ENCODE measurements at regions not wholly inside any gene's neighbourhood (a gene's known extent, or its start where the extent isn't known, plus 50 kb on each side); places are given as distances from the start of the nearest gene placed in this dataset.

GRCh38 chr3:105948101-105948500 lies 79.3 kb upstream of the CBLB start:
- no peaks in the 10 kb centered on the region for H3K4me1 ChIP-seq (ENCODE audit: insufficient read depth, low read length, poor library complexity, severe bottlenecking)
- H3K36me3 ChIP-seq (ENCODE audit: insufficient read depth, low read length) = no peaks in the 10 kb centered on the region
- H3K9me2 ChIP-seq (replicated peaks; ENCODE audit: low read depth, low read length) = no peaks in the 10 kb centered on the region
- no peaks in the 10 kb centered on the region for H4K20me1 ChIP-seq (ENCODE audit: insufficient read depth, low read length, poor library complexity, severe bottlenecking)
- no peak overlapping the region for H3K9ac ChIP-seq (ENCODE audit: low read depth, low read length, poor library complexity, severe bottlenecking)
- TF ChIP-seq EZH2phosphoT487 (IDR thresholded peaks at IDR 0.05; ENCODE audit: borderline replicate concordance) = no peak
- TF ChIP-seq CTCF (conservative IDR thresholded peaks at IDR 0.05; ENCODE audit: low read length) = no peak
- no peaks in the 10 kb centered on the region for H3F3A ChIP-seq (ENCODE audit: low read depth)
- no peak overlapping the region for H3K4me3 ChIP-seq (ENCODE audit: low read length, poor library complexity, severe bottlenecking)
- no peaks in the 10 kb centered on the region for H3K79me2 ChIP-seq (ENCODE audit: insufficient read depth, low read length)
- no peaks in the 10 kb centered on the region for H3K9me3 ChIP-seq (ENCODE audit: insufficient read depth, low read depth, low read length)
- H3K27me3 ChIP-seq (ENCODE audit: insufficient read depth, low read length, poor library complexity, severe bottlenecking) = no peaks in the 10 kb centered on the region
- no peak overlapping the region for H3K4me2 ChIP-seq (ENCODE audit: low read depth, low read length, poor library complexity, severe bottlenecking)
- no peak overlapping the region for H2AFZ ChIP-seq (ENCODE audit: low read length)

GRCh38 chr3:105950881-105951600 lies 82.2 kb upstream of the CBLB start:
- H3K9ac ChIP-seq (ENCODE audit: low read depth, low read length, poor library complexity, severe bottlenecking) = no peak overlapping the region
- no peaks in the 10 kb centered on the region for H3K4me1 ChIP-seq (ENCODE audit: insufficient read depth, low read length, poor library complexity, severe bottlenecking)
- no peaks in the 10 kb centered on the region for H3K9me3 ChIP-seq (ENCODE audit: insufficient read depth, low read depth, low read length)
- no peaks in the 10 kb centered on the region for H3K9me2 ChIP-seq (replicated peaks; ENCODE audit: low read depth, low read length)
- no peaks in the 10 kb centered on the region for H4K20me1 ChIP-seq (ENCODE audit: insufficient read depth, low read length, poor library complexity, severe bottlenecking)
- H2AFZ ChIP-seq (ENCODE audit: low read length) = no peak overlapping the region
- no peaks in the 10 kb centered on the region for H3K79me2 ChIP-seq (ENCODE audit: insufficient read depth, low read length)
- no peak overlapping the region for H3K4me3 ChIP-seq (ENCODE audit: low read length, poor library complexity, severe bottlenecking)
- no peaks in the 10 kb centered on the region for H3K27me3 ChIP-seq (ENCODE audit: insufficient read depth, low read length, poor library complexity, severe bottlenecking)
- no peaks in the 10 kb centered on the region for H3K36me3 ChIP-seq (ENCODE audit: insufficient read depth, low read length)
- no peak overlapping the region for H3K4me2 ChIP-seq (ENCODE audit: low read depth, low read length, poor library complexity, severe bottlenecking)
- TF ChIP-seq EZH2phosphoT487 (IDR thresholded peaks at IDR 0.05; ENCODE audit: borderline replicate concordance) = no peak
- no peak for TF ChIP-seq CTCF (conservative IDR thresholded peaks at IDR 0.05; ENCODE audit: low read length)
- no peaks in the 10 kb centered on the region for H3F3A ChIP-seq (ENCODE audit: low read depth)

- Histone ChIP-seq H3K27me3 (ENCODE audit: insufficient read depth, low read length, poor library complexity, severe bottlenecking) (no peaks in the 10 kb centered on the region), H3K4me2 (ENCODE audit: low read depth, low read length, poor library complexity, severe bottlenecking) (no peak overlapping the region), H3K9me3 (ENCODE audit: insufficient read depth, low read depth, low read length) (no peaks in the 10 kb centered on the region), H3K9me2 (replicated peaks; ENCODE audit: low read depth, low read length) (no peaks in the 10 kb centered on the region), H3K36me3 (ENCODE audit: insufficient read depth, low read length) (no peaks in the 10 kb centered on the region), H3K79me2 (ENCODE audit: insufficient read depth, low read length) (no peaks in the 10 kb centered on the region), H3F3A (ENCODE audit: low read depth) (no peaks in the 10 kb centered on the region), H2AFZ (ENCODE audit: low read length) (no peak overlapping the region), H3K9ac (ENCODE audit: low read depth, low read length, poor library complexity, severe bottlenecking) (no peak overlapping the region), H4K20me1 (ENCODE audit: insufficient read depth, low read length, poor library complexity, severe bottlenecking) (no peaks in the 10 kb centered on the region), H3K4me1 (ENCODE audit: insufficient read depth, low read length, poor library complexity, severe bottlenecking) (no peaks in the 10 kb centered on the region), H3K4me3 (ENCODE audit: low read length, poor library complexity, severe bottlenecking) (no peak overlapping the region)
- TF ChIP-seq CTCF (conservative IDR thresholded peaks at IDR 0.05; ENCODE audit: low read length) = no peak
- TF ChIP-seq EZH2phosphoT487 (IDR thresholded peaks at IDR 0.05; ENCODE audit: borderline replicate concordance) = no peak
Measured at GRCh38 chr3:105953831-105954230, 85.0 kb upstream of the CBLB start.
